ENCODE measurements at regions not wholly inside any gene's neighbourhood (a gene's known extent, or its start where the extent isn't known, plus 50 kb on each side); places are given as distances from the start of the nearest gene placed in this dataset.

GRCh38 chr12:107263980-107264379 is 170.6 kb upstream of the CRY1 start:
- H3K27ac Mint-ChIP-seq, result no peak overlapping the region
- H3K36me3 Mint-ChIP-seq, result no peaks in the 10 kb centered on the region
- H3K27me3 Mint-ChIP-seq (ENCODE audit: low read depth in 3 of 3), result peaks cover 2 to 10% (median 7%) of the 10 kb centered on the region in 3 donors
- H3K9me3 Mint-ChIP-seq, result peaks cover 0 to 7% (median 0%) of the 10 kb centered on the region in 6 donors
- DNase-seq, result no peak
- H3K4me1 Mint-ChIP-seq, result no peaks in the 10 kb centered on the region
- H3K4me3 Mint-ChIP-seq, result no peak overlapping the region

GRCh38 chr12:107264667-107265066 is 171.3 kb upstream of the CRY1 start:
- no peaks in the 10 kb centered on the region for H3K36me3 Mint-ChIP-seq
- no peak overlapping the region for H3K27ac Mint-ChIP-seq
- DNase-seq, result no peak
- H3K4me1 Mint-ChIP-seq, result no peaks in the 10 kb centered on the region
- H3K27me3 Mint-ChIP-seq (ENCODE audit: low read depth in 3 of 3), result peaks cover 2 to 10% (median 7%) of the 10 kb centered on the region in 3 donors
- peaks cover 0 to 7% (median 0%) of the 10 kb centered on the region in 6 donors for H3K9me3 Mint-ChIP-seq
- H3K4me3 Mint-ChIP-seq, result no peak overlapping the region

DNA sequence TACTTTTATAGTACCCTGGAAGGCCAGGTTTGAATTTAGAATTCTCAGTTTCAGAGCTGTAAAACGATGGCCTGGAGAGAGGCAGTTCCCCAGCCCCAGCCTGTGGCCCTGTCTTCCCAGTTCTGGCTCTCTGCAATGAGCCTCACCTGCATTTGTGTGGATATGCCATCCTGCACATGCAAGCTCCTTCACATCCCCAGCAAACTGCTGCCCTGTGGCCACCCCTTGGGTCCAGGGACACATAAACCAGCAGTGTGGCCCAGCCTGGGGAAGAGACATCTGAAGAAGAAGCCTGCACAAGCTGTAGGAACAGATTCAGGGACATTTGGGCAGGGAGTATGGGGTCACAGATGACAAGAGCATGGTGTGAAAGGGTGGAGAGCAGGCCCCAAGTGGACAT is 174.3 kb upstream of the CRY1 start:
- Mint-ChIP-seq H3K4me1 (no peaks in the 10 kb centered on the region), H3K27ac (no peak overlapping the region), H3K27me3 (ENCODE audit: low read depth in 3 of 3) (peaks cover 4 to 8% (median 4%) of the 10 kb centered on the region in 3 donors), H3K4me3 (no peak overlapping the region), H3K9me3 (peaks cover 0 to 7% (median 0%) of the 10 kb centered on the region in 6 donors), H3K36me3 (no peaks in the 10 kb centered on the region)
- no peak for DNase-seq

DNA sequence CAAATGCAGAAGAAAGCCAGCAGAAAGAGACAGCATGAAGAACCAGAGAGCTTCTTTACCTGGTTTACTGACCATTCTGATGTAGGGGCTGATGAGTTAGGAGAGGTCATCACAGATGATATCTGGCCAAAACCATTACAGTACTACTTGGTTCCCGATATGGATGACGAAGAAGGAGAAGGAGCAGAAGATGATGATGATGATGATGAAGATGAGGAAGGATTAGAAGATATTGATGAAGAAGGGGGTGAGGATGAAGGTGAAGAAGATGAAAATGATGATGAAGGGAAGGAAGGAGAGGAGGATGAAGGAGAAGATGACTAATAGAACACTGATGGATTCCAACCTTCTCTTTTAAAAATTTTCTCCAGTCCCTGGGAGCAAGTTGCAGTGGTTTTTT is 178.2 kb upstream of the CRY1 start:
- Mint-ChIP-seq H3K9me3 (no peaks in the 10 kb centered on the region), H3K27ac (no peak overlapping the region), H3K4me1 (no peaks in the 10 kb centered on the region), H3K27me3 (ENCODE audit: low read depth in 3 of 3) (peaks cover 2 to 4% (median 2%) of the 10 kb centered on the region in 3 donors), H3K36me3 (no peaks in the 10 kb centered on the region), H3K4me3 (no peak overlapping the region)
- DNase-seq, result no peak

DNA sequence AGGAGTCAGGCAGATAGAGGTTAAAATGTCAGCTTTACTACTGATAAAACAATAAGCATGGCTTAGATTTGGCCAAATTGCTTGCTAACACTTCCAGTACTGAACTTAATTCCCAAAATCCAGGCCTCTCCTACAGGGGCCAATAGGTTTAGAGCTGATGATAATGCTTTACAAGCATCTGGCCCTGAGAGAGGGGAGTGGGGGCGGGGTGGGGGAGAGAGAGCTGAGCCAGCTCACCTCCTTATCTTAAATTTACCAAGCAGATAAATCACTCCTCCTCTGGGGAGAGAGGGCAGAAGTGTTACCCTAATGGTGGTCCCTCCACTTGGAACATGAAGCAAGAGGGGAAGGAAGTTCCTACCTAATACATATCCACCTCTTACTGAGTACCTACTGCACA is 182.2 kb upstream of the CRY1 start:
- no peaks in the 10 kb centered on the region for H3K9me3 Mint-ChIP-seq
- DNase-seq, result no peak
- no peak overlapping the region for H3K4me3 Mint-ChIP-seq
- H3K27ac Mint-ChIP-seq, result no peak overlapping the region
- H3K36me3 Mint-ChIP-seq, result no peaks in the 10 kb centered on the region
- no peaks in the 10 kb centered on the region for H3K4me1 Mint-ChIP-seq
- peaks cover 0 to 2% (median 0%) of the 10 kb centered on the region in 3 donors for H3K27me3 Mint-ChIP-seq (ENCODE audit: low read depth in 3 of 3)

DNA sequence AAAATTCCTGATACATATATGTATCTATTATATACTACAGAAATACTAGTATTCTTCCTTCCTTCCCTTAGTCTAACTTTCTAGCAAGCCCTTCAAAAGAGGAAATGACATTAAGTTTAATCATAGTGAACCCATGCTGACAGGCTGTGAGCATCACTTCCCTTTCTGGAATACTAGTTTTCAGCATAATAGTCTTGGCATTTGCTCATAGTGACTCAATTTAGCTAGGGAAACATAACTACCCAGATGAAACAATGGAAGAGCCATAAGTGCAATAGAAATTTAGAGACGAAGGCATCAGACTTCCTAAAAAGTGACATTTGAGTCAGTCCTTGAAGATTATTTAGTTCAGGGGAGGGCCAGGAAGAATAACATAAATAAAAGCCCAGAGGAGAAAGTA is 184.5 kb upstream of the CRY1 start:
- DNase-seq, result no peak
- Mint-ChIP-seq H3K27me3 (ENCODE audit: low read depth in 3 of 3) (peaks cover 0 to 6% (median 1%) of the 10 kb centered on the region in 3 donors), H3K4me1 (no peaks in the 10 kb centered on the region), H3K9me3 (no peaks in the 10 kb centered on the region), H3K36me3 (no peaks in the 10 kb centered on the region), H3K4me3 (no peak overlapping the region), H3K27ac (no peak overlapping the region)

DNA sequence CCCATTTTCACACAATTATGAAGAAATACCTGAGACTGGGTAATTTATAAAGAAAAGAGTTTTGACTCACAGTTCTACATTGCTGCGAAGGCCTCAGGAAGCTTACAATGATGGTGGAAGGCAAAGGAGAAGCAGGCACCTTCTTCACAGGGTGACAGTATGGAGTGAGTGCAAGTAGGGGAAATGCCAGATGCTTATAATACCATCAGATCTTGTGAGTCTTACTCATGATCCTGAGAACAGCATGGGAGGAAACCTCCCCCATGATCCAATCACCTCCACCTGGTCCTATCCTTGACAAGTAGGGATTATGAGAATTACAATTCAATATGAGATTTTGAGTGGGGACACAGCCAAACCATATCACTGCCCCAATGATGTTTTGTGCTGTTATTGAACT is 189.3 kb upstream of the CRY1 start:
- no peak overlapping the region for H3K4me3 Mint-ChIP-seq
- peaks cover 3 to 4% of the 10 kb centered on the region in 2 donors for H3K4me1 Mint-ChIP-seq
- no peak overlapping the region for H3K27ac Mint-ChIP-seq
- DNase-seq, result no peak
- H3K27me3 Mint-ChIP-seq (ENCODE audit: low read depth in 3 of 3), result peaks cover 0 to 6% (median 1%) of the 10 kb centered on the region in 3 donors
- H3K36me3 Mint-ChIP-seq, result no peaks in the 10 kb centered on the region
- H3K9me3 Mint-ChIP-seq, result no peaks in the 10 kb centered on the region

GRCh38 chr12:107283652-107284051 is 190.3 kb upstream of the CRY1 start:
- no peaks in the 10 kb centered on the region for H3K36me3 Mint-ChIP-seq
- H3K4me1 Mint-ChIP-seq, result peaks cover 8 to 10% of the 10 kb centered on the region in 2 donors

GRCh38 chr12:107284692-107285091 is 191.3 kb upstream of the CRY1 start:
- peaks cover 8 to 10% of the 10 kb centered on the region in 2 donors for H3K4me1 Mint-ChIP-seq
- H3K9me3 Mint-ChIP-seq, result no peaks in the 10 kb centered on the region
- no peak for DNase-seq
- H3K36me3 Mint-ChIP-seq, result no peaks in the 10 kb centered on the region
- no peak overlapping the region for H3K4me3 Mint-ChIP-seq
- H3K27me3 Mint-ChIP-seq (ENCODE audit: low read depth in 3 of 3), result peaks cover 1 to 6% (median 3%) of the 10 kb centered on the region in 3 donors
- no peak overlapping the region for H3K27ac Mint-ChIP-seq

More at GRCh38 chr12:107283652-107284051, 190.3 kb upstream of the CRY1 start:
- Mint-ChIP-seq H3K27me3 (ENCODE audit: low read depth in 3 of 3) (peaks cover 1 to 6% (median 3%) of the 10 kb centered on the region in 3 donors), H3K9me3 (no peaks in the 10 kb centered on the region), H3K27ac (no peak overlapping the region), H3K4me3 (no peak overlapping the region)
- no peak for DNase-seq

DNA sequence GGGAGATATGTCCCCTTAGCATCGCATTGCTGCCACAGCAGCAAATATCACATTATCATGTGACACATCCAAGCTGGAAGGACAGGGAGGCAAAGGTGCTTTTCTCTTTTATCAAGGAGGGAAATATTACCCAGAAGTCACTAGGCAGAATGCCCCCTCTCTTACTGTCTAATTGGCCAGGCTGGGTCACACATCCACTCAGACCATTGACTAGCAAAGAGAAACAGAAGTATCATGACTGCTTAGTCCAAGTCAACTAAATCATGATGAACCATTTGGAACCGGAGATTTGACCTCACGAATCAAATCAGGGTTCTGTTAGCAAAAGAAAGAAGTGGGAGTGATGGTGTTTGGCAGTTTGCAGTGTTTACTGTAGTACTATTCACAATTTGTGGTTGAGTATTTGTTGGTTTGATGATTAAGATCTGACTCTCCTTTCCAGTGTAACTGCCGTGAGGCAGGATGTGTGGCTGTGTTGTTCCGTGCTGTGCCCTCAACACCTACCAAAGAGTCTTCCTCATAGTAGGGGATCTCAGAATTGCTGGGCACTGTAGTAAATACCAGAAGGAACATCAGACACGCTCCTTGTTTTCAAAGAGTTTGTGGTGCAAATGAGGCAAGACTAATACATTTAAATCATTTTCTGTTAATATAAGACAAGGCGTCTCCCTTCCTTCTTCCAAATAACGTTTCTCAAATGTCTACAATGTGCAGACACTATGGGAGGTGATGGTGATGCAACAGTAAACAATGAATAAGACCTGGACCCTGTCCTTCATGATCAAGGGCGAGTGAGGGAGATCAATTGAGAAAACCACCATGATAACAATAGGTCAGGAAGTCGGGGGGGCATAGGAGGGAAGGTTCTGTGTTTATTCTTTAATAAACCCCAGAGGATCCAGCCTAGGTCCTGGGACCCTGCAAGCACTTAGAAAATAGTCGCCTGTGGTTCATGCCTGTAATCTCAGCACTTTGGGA is 194.4 kb upstream of the CRY1 start:
- Mint-ChIP-seq H3K4me3 (peak overlapping the region in 2 of 5 donors; percentile 2 to 15), H3K9me3 (no peaks in the 10 kb centered on the region), H3K36me3 (no peaks in the 10 kb centered on the region), H3K4me1 (peaks cover 8 to 10% of the 10 kb centered on the region in 2 donors), H3K27me3 (ENCODE audit: low read depth in 3 of 3) (peaks cover 0 to 3% (median 1%) of the 10 kb centered on the region in 3 donors), H3K27ac (no peak overlapping the region)
- no peak for DNase-seq

GRCh38 chr12:107288414-107289127 is 195.2 kb upstream of the CRY1 start:
- H3K36me3 Mint-ChIP-seq, result no peaks in the 10 kb centered on the region
- no peak for DNase-seq
- no peak overlapping the region for H3K4me3 Mint-ChIP-seq
- no peak overlapping the region for H3K27ac Mint-ChIP-seq
- peaks cover 0 to 3% (median 1%) of the 10 kb centered on the region in 3 donors for H3K27me3 Mint-ChIP-seq (ENCODE audit: low read depth in 3 of 3)
- H3K4me1 Mint-ChIP-seq, result peaks cover 8 to 10% of the 10 kb centered on the region in 2 donors
- no peaks in the 10 kb centered on the region for H3K9me3 Mint-ChIP-seq

GRCh38 chr12:107291018-107291417 is 197.7 kb upstream of the CRY1 start:
- peaks cover 8 to 10% of the 10 kb centered on the region in 2 donors for H3K4me1 Mint-ChIP-seq
- H3K9me3 Mint-ChIP-seq, result no peaks in the 10 kb centered on the region
- no peak overlapping the region for H3K4me3 Mint-ChIP-seq
- DNase-seq, result no peak
- peaks cover 0 to 5% (median 0%) of the 10 kb centered on the region in 3 donors for H3K36me3 Mint-ChIP-seq
- H3K27ac Mint-ChIP-seq, result no peak overlapping the region
- H3K27me3 Mint-ChIP-seq (ENCODE audit: low read depth in 3 of 3), result peaks cover 0 to 3% (median 1%) of the 10 kb centered on the region in 3 donors

DNA sequence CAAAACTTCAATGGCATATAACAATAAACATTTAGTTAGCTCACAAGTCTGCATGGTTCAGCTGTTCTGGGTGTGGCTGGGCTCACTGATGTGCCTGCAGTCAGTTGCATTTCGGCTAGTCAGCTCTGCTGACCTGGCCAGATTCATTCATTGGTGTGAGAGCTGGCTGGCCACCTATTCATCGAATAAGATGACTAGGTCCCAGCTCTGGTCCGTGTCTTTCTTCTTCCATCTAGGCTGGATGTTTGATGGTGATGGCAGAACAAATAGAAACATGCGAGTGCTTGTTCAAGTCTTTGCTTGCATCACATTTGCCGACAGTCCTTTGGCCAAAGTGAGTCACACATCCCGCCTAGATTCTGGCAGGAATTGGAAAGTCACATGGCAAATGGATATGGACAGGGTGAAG is 203.3 kb upstream of the CRY1 start:
- no peak for DNase-seq
- Mint-ChIP-seq H3K9me3 (peaks cover 0 to 1% (median 0%) of the 10 kb centered on the region in 6 donors), H3K27ac (no peak overlapping the region), H3K27me3 (ENCODE audit: low read depth in 3 of 3) (peaks cover 2 to 4% (median 2%) of the 10 kb centered on the region in 3 donors), H3K36me3 (peaks cover 0 to 5% (median 0%) of the 10 kb centered on the region in 3 donors), H3K4me3 (no peak overlapping the region), H3K4me1 (no peaks in the 10 kb centered on the region)
